ENCODE measurements at regions not wholly inside any gene's neighbourhood (a gene's known extent, or its start where the extent isn't known, plus 50 kb on each side); places are given as distances from the start of the nearest gene placed in this dataset.

DNA sequence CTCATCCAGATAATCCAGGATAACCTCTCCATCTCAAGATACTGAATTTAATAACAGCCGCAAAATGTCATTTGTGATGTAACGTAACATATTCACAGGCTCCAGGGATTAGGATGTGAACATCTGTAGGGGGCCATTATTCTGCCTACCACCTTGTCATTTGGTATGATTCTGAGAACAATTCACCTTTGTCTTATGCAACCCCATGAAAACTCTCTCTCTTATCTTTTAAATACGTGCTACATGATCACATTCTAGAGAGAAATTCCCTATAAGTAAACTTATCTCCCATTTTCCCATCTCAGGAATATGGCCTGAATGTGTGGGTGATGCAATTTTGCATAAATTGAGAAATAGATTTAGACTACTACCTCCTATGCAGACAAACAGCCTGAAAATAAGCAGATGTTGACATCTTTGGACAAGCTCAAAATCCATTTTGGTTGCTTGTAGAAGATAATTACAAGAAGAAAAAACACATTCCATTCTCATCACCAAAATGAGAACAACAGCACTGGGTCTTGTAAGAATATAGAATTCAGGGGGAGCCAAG is 255.4 kb upstream of the STXBP5 start:
- TF ChIP-seq EZH2 (optimal IDR thresholded peaks at IDR 0.05; ENCODE audit: low read depth, low read length): no peak
- TF ChIP-seq, protein P1, sequence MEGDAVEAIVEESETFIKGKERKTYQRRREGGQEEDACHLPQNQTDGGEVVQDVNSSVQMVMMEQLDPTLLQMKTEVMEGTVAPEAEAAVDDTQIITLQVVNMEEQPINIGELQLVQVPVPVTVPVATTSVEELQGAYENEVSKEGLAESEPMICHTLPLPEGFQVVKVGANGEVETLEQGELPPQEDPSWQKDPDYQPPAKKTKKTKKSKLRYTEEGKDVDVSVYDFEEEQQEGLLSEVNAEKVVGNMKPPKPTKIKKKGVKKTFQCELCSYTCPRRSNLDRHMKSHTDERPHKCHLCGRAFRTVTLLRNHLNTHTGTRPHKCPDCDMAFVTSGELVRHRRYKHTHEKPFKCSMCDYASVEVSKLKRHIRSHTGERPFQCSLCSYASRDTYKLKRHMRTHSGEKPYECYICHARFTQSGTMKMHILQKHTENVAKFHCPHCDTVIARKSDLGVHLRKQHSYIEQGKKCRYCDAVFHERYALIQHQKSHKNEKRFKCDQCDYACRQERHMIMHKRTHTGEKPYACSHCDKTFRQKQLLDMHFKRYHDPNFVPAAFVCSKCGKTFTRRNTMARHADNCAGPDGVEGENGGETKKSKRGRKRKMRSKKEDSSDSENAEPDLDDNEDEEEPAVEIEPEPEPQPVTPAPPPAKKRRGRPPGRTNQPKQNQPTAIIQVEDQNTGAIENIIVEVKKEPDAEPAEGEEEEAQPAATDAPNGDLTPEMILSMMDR (IDR thresholded peaks at IDR 0.05; ENCODE audit: low read length): no peak

All from MM.1S (cell line).